OCI-LY3 (cell line): ENCODE measurements at regions not wholly inside any gene's neighbourhood (a gene's known extent, or its start where the extent isn't known, plus 50 kb on each side); places are given as distances from the start of the nearest gene placed in this dataset.

ENCODE experiments used
- EZH2phosphoT487 ChIP-seq: fragments of 200-600 bp; shearing (Covaris generic); IDR thresholded peaks from 2 replicates; pipeline ENCODE4 v1.6.1; 2018; ENCODE audit warnings: antibody characterized with exemption, mixed run types, low read depth
- TF ChIP-seq, protein P1 (sequence below): fragments of 200-600, 300-600 bp; sonication (generic); IDR thresholded peaks from 2 replicates; pipeline ENCODE4 v1.5.1; 2014; ENCODE audit warnings: antibody characterized with exemption, low read length, low read depth

DNA sequence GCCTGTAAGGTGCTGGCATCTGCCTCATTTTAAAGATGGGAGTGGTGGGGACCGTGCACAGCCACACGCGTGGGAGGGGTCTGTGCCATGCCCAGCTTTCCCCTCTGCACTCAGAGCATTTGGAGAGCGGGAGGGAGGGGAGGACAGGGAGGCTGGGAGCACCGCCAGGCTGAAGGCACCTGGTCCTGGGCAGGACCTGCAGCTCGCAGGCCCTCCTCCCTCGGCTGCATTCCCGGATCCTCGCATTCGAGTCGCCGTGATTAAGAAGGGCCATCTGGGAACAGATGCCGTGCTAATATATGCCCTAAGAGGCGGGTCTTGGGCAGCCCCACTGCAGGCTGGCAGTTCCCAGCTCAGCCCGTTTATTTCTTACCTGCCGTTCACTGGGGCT lies 84.0 kb downstream of the PTGR3 start:
- TF ChIP-seq, protein P1, sequence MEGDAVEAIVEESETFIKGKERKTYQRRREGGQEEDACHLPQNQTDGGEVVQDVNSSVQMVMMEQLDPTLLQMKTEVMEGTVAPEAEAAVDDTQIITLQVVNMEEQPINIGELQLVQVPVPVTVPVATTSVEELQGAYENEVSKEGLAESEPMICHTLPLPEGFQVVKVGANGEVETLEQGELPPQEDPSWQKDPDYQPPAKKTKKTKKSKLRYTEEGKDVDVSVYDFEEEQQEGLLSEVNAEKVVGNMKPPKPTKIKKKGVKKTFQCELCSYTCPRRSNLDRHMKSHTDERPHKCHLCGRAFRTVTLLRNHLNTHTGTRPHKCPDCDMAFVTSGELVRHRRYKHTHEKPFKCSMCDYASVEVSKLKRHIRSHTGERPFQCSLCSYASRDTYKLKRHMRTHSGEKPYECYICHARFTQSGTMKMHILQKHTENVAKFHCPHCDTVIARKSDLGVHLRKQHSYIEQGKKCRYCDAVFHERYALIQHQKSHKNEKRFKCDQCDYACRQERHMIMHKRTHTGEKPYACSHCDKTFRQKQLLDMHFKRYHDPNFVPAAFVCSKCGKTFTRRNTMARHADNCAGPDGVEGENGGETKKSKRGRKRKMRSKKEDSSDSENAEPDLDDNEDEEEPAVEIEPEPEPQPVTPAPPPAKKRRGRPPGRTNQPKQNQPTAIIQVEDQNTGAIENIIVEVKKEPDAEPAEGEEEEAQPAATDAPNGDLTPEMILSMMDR, result no peak
- TF ChIP-seq EZH2phosphoT487, result no peak
